ENCODE measurements at regions not wholly inside any gene's neighbourhood (a gene's known extent, or its start where the extent isn't known, plus 50 kb on each side); places are given as distances from the start of the nearest gene placed in this dataset.

DNA sequence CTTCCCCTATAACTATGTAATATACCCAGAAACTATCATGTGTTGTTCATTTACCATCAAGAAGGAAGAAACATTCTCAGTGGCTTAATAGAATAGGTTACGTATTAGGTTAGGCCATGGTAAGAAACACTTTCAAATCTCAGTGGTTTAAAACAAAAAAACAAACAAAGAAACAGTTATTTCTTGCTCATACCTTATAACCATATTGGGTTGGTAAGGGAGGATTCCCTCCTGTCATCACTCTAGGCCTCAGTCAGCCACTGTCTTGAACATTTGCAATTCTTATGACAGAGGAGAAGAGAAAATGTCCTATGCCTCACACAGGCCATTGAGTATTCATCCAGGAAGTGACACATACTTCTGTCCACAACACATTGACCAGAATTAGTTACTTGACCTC, 727.7 kb upstream of the NECTIN3 start:
- TF ChIP-seq TAF1 (IDR thresholded peaks at IDR 0.05; ENCODE audit: low read depth), result no peak
- no peak for TF ChIP-seq TCF12 (IDR thresholded peaks at IDR 0.05; ENCODE audit: low read depth)
- TF ChIP-seq, protein P1, sequence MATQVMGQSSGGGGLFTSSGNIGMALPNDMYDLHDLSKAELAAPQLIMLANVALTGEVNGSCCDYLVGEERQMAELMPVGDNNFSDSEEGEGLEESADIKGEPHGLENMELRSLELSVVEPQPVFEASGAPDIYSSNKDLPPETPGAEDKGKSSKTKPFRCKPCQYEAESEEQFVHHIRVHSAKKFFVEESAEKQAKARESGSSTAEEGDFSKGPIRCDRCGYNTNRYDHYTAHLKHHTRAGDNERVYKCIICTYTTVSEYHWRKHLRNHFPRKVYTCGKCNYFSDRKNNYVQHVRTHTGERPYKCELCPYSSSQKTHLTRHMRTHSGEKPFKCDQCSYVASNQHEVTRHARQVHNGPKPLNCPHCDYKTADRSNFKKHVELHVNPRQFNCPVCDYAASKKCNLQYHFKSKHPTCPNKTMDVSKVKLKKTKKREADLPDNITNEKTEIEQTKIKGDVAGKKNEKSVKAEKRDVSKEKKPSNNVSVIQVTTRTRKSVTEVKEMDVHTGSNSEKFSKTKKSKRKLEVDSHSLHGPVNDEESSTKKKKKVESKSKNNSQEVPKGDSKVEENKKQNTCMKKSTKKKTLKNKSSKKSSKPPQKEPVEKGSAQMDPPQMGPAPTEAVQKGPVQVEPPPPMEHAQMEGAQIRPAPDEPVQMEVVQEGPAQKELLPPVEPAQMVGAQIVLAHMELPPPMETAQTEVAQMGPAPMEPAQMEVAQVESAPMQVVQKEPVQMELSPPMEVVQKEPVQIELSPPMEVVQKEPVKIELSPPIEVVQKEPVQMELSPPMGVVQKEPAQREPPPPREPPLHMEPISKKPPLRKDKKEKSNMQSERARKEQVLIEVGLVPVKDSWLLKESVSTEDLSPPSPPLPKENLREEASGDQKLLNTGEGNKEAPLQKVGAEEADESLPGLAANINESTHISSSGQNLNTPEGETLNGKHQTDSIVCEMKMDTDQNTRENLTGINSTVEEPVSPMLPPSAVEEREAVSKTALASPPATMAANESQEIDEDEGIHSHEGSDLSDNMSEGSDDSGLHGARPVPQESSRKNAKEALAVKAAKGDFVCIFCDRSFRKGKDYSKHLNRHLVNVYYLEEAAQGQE (IDR thresholded peaks at IDR 0.05; ENCODE audit: low read depth), result no peak
- no peak for TF ChIP-seq NFIC (IDR thresholded peaks at IDR 0.05)
- TF ChIP-seq CREB1 (IDR thresholded peaks at IDR 0.05; ENCODE audit: low read depth), result no peak
- no peak for TF ChIP-seq EGR1 (IDR thresholded peaks at IDR 0.05)
- no peak for TF ChIP-seq FOXM1 (IDR thresholded peaks at IDR 0.05; ENCODE audit: borderline replicate concordance, low read depth)
- TF ChIP-seq TEAD4 (IDR thresholded peaks at IDR 0.05), result no peak
- TF ChIP-seq CEBPB (IDR thresholded peaks at IDR 0.05), result no peak

DNA sequence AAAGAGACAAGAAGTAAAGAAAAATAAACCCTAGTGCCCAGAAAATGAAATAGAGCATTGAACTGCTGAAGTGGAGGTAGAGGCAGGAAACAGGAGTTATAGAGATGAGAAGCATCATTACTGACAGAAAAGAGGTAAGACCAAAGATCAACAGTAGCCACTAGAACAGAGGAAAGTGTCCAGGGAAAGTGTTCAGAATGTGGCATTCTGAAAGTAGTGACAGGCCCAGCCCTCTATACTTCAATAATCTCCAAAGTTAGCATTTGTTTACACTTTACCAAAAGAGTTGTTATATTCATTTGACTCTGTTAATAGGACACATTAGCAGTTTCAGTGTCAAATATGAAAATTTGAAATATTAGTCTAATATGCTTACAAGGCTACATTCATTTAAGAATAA, 727.1 kb upstream of the NECTIN3 start:
- no peak for TF ChIP-seq TAF1 (IDR thresholded peaks at IDR 0.05; ENCODE audit: low read depth)
- TF ChIP-seq, protein P1 (IDR thresholded peaks at IDR 0.05; ENCODE audit: low read depth), result no peak
- no peak for TF ChIP-seq EP300 (IDR thresholded peaks at IDR 0.05; ENCODE audit: borderline replicate concordance)
- TF ChIP-seq, protein P2, sequence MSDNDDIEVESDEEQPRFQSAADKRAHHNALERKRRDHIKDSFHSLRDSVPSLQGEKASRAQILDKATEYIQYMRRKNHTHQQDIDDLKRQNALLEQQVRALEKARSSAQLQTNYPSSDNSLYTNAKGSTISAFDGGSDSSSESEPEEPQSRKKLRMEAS (IDR thresholded peaks at IDR 0.05), result no peak
- no peak for TF ChIP-seq EGR1 (IDR thresholded peaks at IDR 0.05)
- TF ChIP-seq ZBTB7A (IDR thresholded peaks at IDR 0.05; ENCODE audit: low read depth), result no peak
- TF ChIP-seq TEAD4 (IDR thresholded peaks at IDR 0.05), result no peak
- no peak for TF ChIP-seq TCF12 (IDR thresholded peaks at IDR 0.05; ENCODE audit: low read depth)
- TF ChIP-seq YY1 (IDR thresholded peaks at IDR 0.05; ENCODE audit: low read depth), result no peak
- TF ChIP-seq CEBPB (IDR thresholded peaks at IDR 0.05), result no peak
- no peak for TF ChIP-seq RAD21 (IDR thresholded peaks at IDR 0.05; ENCODE audit: low read depth)
- TF ChIP-seq CREB1 (IDR thresholded peaks at IDR 0.05; ENCODE audit: low read depth), result no peak
- no peak for TF ChIP-seq FOXM1 (IDR thresholded peaks at IDR 0.05; ENCODE audit: borderline replicate concordance, low read depth)
- TF ChIP-seq, protein P3, sequence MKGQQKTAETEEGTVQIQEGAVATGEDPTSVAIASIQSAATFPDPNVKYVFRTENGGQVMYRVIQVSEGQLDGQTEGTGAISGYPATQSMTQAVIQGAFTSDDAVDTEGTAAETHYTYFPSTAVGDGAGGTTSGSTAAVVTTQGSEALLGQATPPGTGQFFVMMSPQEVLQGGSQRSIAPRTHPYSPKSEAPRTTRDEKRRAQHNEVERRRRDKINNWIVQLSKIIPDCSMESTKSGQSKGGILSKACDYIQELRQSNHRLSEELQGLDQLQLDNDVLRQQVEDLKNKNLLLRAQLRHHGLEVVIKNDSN (IDR thresholded peaks at IDR 0.05), result no peak
- no peak for TF ChIP-seq NFIC (IDR thresholded peaks at IDR 0.05)

DNA sequence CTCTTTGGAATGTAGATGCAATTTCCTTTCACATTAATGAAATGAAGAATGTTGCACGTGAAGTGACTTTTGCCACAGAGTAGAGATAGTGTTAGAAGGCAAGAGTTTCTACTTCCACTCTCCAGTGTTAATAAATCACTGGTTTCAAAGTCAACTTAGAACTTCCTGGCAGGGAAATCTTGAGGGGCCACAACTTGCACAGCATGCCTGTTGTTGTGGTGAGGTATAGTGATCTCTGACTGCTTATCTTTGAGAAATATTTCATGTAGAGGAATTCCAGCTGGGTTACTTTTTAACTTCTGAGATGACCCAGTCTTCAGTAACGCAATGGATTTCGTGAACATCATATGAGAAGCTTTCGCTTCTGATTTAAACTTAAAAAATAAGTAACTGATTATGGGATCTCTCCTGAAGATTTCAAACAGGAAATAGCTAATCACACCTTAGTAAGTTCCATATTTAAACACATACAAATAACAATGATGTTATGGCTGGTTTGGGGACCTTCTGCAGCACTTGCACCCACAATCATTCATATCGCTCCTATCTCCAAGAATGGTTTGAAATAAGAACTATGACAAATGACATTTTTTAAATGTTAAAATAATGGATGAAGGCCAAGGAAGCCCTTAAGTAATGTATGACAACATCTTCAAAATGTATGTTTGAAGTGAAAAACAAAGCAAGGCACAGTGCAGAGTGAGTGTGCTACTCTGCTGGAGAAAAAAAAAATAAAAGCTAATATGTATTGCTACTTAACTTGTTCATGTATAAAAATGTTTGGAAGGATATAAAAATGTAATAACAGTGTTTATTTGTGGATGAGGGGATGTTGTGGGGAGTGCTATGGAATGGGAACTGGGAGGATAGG, 726.5 kb upstream of the NECTIN3 start:
- TF ChIP-seq, protein P2 (IDR thresholded peaks at IDR 0.05), result no peak
- TF ChIP-seq YY1 (IDR thresholded peaks at IDR 0.05; ENCODE audit: low read depth), result no peak
- TF ChIP-seq CEBPB (IDR thresholded peaks at IDR 0.05), result no peak
- TF ChIP-seq TCF12 (IDR thresholded peaks at IDR 0.05; ENCODE audit: low read depth), result no peak
- TF ChIP-seq ZBTB7A (IDR thresholded peaks at IDR 0.05; ENCODE audit: low read depth), result no peak
- TF ChIP-seq FOXM1 (IDR thresholded peaks at IDR 0.05; ENCODE audit: borderline replicate concordance, low read depth), result no peak
- no peak for TF ChIP-seq EGR1 (IDR thresholded peaks at IDR 0.05)
- TF ChIP-seq EP300 (IDR thresholded peaks at IDR 0.05; ENCODE audit: borderline replicate concordance), result no peak
- TF ChIP-seq RAD21 (IDR thresholded peaks at IDR 0.05; ENCODE audit: low read depth), result no peak
- TF ChIP-seq, protein P3 (IDR thresholded peaks at IDR 0.05), result no peak

DNA sequence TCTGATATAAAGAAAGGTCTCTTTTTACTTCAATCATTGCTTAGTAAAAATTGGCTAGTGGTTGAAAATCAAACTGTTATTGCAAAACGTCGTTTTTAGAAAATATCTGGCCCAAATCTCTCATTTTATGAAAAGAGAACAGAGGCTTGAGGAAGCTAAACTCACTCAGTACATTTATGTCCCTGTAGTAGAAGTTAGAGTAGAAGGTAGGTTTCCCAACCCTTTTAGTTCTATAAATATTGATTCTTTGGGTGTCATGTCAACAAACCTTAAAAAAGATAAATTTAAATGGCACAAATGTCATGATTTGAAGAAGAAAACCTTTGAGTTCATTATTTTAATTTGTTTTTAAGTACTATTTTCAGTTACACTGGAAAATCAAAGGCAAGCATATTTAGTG, 722.3 kb upstream of the NECTIN3 start:
- TF ChIP-seq EP300 (IDR thresholded peaks at IDR 0.05; ENCODE audit: borderline replicate concordance), result no peak
- no peak for TF ChIP-seq TAF1 (IDR thresholded peaks at IDR 0.05; ENCODE audit: low read depth)
- TF ChIP-seq CEBPB (IDR thresholded peaks at IDR 0.05), result no peak
- TF ChIP-seq, protein P1 (IDR thresholded peaks at IDR 0.05; ENCODE audit: low read depth), result no peak
- no peak for TF ChIP-seq FOXM1 (IDR thresholded peaks at IDR 0.05; ENCODE audit: borderline replicate concordance, low read depth)
- no peak for TF ChIP-seq EGR1 (IDR thresholded peaks at IDR 0.05)
- TF ChIP-seq NFIC (IDR thresholded peaks at IDR 0.05), result no peak
- TF ChIP-seq, protein P2 (IDR thresholded peaks at IDR 0.05), result no peak
- no peak for TF ChIP-seq TEAD4 (IDR thresholded peaks at IDR 0.05)
- TF ChIP-seq, protein P3 (IDR thresholded peaks at IDR 0.05), result no peak
- TF ChIP-seq ZBTB7A (IDR thresholded peaks at IDR 0.05; ENCODE audit: low read depth), result no peak
- no peak for TF ChIP-seq CREB1 (IDR thresholded peaks at IDR 0.05; ENCODE audit: low read depth)
- no peak for TF ChIP-seq TCF12 (IDR thresholded peaks at IDR 0.05; ENCODE audit: low read depth)
- no peak for TF ChIP-seq YY1 (IDR thresholded peaks at IDR 0.05; ENCODE audit: low read depth)
- TF ChIP-seq RAD21 (IDR thresholded peaks at IDR 0.05; ENCODE audit: low read depth), result no peak

Data from Ishikawa (cell line).